ENCODE measurements at regions not wholly inside any gene's neighbourhood (a gene's known extent, or its start where the extent isn't known, plus 50 kb on each side); places are given as distances from the start of the nearest gene placed in this dataset.
"Not testable (repeated sequence)": the region's sequence is repeated elsewhere in the genome, so short reads cannot be mapped to it uniquely, and the experiment has no call there.

GRCh38 chr3:30539206-30539605, 67.2 kb upstream of the TGFBR2 start:
- DNase-seq, result no peak

DNA sequence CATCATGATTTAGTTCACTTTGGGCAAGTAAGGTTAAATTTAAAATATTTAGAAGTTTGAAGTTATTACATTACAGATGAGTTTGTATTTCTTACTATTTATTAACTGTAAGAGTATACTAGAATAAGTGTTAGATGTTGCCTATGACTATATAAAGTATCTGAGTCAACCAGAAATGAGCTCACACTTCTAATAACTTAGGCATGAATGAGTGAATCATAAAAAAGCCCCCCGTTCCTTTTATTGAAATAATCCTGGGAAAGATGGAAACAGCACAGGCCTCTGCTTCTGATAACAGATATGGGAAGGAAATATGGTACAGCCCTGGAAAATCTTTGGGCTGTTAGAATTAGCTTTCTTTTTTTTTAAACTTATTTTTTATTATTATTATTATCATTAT, 66.6 kb upstream of the TGFBR2 start:
- DNase-seq, result no peak

GRCh38 chr3:30541156-30541555, 65.2 kb upstream of the TGFBR2 start:
- DNase-seq, result not testable (repeated sequence)

- DNase-seq, result no peak
These were observed 63.5 kb upstream of the TGFBR2 start for GRCh38 chr3:30542897-30543296.

DNA sequence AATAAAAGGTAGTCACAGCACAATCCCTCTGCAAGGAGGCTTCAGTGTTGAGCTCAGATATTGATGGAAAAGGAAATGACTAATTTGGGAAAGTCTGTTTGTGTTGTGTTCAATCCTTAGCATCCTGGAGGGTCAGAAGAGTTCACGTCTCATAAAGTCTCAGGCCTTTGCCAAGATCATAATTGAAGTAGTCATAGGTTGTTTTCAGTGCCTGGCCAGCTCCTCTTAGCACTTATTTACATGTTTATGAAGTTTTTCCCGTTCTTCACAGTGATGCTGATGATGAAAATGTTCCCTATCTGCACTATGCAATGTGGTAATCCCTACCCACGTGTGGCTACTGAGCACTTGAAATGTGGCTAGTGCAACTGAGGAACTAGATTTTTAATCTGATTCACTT, 61.6 kb upstream of the TGFBR2 start:
- no peak for DNase-seq

DNA sequence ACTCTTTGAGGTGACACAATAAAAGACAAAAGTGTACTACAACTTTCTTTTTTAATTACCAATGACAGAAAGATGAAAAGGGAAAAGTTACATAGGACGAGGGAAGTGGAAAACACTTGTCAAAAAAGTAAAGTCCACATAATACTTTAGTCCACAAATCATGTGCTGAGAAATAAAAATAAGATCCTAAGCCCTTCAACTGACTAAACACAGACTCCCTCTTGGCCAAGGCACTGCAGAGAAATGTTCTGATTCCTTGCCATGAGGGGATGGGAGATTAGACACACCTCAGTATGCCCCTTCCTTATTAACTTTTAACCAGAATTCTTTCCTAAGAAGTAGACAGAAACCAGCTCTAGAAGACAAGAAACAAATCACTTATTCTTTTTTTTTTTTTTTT, 59.5 kb upstream of the TGFBR2 start:
- no peak for DNase-seq

DNA sequence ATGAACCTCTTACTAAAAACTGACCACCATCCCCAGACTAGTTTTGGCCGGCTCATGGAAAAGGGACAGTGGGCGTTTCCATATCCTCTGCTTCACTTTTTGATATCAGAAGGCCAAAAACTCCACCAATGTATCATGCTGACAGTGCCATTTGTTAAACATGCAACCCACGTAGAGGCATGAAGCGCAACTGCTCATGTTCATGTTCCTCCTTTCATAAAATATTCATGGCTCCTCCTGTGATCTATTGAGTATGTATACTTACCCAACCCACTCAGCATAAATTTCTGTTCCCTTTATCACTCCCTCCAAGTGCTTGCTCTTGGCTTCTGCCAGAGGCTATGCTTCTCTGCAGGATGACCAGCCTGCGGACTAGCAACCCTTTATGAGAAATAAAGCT, 58.7 kb upstream of the TGFBR2 start:
- no peak for DNase-seq

DNA sequence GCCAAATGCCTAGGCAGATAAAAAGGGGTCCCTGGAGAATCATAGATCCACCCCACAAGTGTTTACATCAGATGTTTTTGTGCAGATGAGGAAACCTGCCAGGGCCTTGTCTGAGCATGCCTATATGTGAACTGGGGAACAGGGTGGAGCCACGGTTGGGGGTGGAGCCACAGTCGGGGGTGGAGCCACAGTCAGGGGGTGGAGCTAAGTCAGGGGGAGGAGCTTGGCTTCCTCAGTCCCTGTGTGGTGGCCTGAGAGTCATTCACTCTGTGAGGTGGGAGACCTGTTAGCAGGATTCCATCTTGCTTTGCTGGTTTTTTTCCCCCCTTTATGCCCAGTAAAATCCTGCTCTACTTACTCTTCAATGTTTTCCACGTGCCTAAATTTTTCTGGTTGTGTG, 57.8 kb upstream of the TGFBR2 start:
- DNase-seq, result no peak

DNA sequence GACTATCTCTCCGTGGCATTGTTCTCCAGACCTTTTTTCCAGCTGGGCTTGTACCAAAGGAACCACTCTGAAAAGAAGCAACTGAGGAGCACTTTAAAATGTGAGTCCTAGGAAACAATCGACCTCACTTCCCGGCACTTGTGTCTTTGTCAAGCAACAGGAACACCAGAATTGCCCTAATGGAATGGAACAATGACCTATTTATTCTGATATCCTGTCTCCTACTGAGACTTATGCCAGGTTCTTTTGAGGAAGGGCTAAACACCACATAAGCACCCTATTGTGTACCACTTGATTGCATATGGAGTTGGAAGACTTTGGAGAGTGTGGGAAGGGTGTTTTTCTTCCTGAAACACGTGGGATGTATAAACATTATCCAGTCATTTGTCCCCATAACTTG, 56.8 kb upstream of the TGFBR2 start:
- DNase-seq, result no peak

- no peak for DNase-seq
These were observed 56.2 kb upstream of the TGFBR2 start for GRCh38 chr3:30550246-30550645.

- no peak for DNase-seq
These were observed 55.1 kb upstream of the TGFBR2 start for GRCh38 chr3:30551266-30551665.

- DNase-seq, result no peak
These were observed 54.5 kb upstream of the TGFBR2 start for GRCh38 chr3:30551927-30552326.

DNA sequence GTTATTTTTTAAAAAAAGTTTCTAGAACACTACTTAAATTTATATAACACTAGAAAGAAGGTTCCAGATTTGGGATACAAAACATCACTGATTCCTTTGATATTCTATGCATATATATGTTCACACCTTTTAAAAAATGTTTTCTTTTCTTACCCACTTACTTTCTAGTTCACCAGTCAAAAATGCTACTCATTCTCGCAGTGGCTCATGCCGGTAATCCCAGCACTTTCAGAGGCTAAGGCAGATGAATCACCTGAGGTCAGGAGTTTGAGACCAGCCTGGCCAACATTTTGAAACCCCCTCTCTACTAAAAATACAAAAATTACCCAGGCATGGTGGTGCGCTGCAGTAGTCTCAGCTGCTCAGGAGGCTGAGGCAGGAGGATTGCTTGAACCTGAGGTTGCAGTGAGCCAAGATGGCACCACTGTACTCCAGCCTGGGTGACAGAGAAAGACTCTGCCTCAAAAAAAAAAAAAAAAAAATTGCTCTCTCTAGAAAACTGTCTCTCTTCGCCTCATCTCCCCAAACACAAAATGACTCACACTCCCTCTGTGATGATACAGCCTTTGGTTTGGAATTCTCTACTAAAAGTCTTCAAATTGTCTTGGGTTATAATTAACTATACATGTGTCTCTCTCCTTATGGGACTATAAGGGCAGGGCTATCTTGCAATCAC, 52.6 kb upstream of the TGFBR2 start:
- no peak for DNase-seq

DNA sequence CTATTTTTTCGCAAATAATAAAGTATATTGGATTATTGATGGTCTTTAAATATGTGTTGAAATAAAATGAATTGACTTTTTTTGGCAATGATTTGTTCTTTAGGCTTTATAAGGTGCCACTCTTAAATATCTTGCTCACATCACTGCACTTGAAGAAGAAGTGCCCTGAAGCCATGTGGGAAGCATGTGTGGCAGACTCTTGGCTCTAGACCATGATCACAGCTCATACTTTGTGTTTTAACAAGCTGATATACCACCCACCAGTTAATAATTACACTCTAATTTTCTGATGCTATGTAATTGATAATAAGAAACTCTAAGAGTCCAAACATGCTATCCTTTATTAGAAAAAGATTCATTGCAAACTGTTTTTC, 52.1 kb upstream of the TGFBR2 start:
- no peak for DNase-seq

GRCh38 chr3:30555968-30556367, 50.4 kb upstream of the TGFBR2 start:
- no peak for DNase-seq

Measured in NCI-H2107 (cell line).